ENCODE measurements at regions not wholly inside any gene's neighbourhood (a gene's known extent, or its start where the extent isn't known, plus 50 kb on each side); places are given as distances from the start of the nearest gene placed in this dataset.

DNA sequence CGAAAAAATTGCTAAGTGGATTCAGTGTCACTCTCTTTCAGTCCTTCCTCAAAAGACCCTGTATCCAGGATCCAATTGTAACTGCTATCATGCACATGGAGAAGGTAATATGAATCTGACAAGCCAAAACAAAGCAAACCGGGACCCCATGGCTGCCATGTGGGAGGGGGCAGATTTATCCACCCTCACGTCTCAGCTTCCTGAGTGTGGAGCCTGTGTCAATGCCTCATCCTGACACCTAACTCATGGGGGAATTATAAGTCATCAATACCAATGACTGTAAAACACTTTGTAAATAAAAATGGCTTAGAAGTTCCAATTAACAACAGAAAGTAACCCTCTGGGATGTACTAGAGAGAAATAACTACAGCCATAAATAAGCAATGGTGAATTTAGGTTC lies 174.1 kb upstream of the MCHR2 start:
- DNase-seq, result no peak
- Histone ChIP-seq H3K4me3 (ENCODE audit: insufficient read depth, low read depth, low read length) (no peak overlapping the region), H3K27me3 (ENCODE audit: control insufficient read depth, insufficient read depth, low read length) (no peaks in the 10 kb centered on the region), H3K36me3 (replicated peaks; ENCODE audit: control insufficient read depth, insufficient read depth, low read length) (no peaks in the 10 kb centered on the region)

DNA sequence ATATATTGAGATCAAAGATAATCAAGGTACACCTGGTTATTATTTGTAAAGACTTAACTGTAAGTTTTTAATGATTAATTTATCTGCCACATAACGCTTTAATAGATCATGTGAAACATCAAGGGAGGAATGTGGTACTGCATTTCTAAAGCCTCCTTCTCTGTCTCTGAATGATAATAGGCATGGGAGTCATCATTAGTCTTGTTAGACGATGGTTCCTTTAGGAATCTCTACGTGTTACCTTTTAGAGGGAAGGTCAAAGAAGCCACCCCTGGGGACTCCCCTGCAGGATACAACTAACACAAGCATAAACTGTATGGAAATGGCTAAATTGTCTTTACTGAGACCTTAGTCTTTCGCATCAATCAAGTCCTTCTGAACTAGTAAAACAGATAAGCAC lies 173.6 kb upstream of the MCHR2 start:
- no peaks in the 10 kb centered on the region for H3K36me3 ChIP-seq (replicated peaks; ENCODE audit: control insufficient read depth, insufficient read depth, low read length)
- H3K4me3 ChIP-seq (ENCODE audit: insufficient read depth, low read depth, low read length), result no peak overlapping the region
- no peaks in the 10 kb centered on the region for H3K27me3 ChIP-seq (ENCODE audit: control insufficient read depth, insufficient read depth, low read length)
- peak; percentile 48 for DNase-seq

- no peaks in the 10 kb centered on the region for H3K36me3 ChIP-seq (replicated peaks; ENCODE audit: control insufficient read depth, insufficient read depth, low read length)
- no peak overlapping the region for H3K4me3 ChIP-seq (ENCODE audit: insufficient read depth, low read depth, low read length)
- H3K27me3 ChIP-seq (ENCODE audit: control insufficient read depth, insufficient read depth, low read length), result no peaks in the 10 kb centered on the region
- DNase-seq, result no peak
Measured at GRCh38 chr6:100166956-100167355, 172.9 kb upstream of the MCHR2 start.

- no peaks in the 10 kb centered on the region; the same call in 1 of the 2 replicates for H3K27me3 ChIP-seq (ENCODE audit: control insufficient read depth, insufficient read depth, low read length)
- no peak overlapping the region for H3K4me3 ChIP-seq (ENCODE audit: insufficient read depth, low read depth, low read length)
- no peak for DNase-seq
- no peaks in the 10 kb centered on the region for H3K36me3 ChIP-seq (replicated peaks; ENCODE audit: control insufficient read depth, insufficient read depth, low read length)
Measured at GRCh38 chr6:100165442-100165841, 171.4 kb upstream of the MCHR2 start.

GRCh38 chr6:100163035-100163434 lies 169.0 kb upstream of the MCHR2 start:
- Histone ChIP-seq H3K4me3 (ENCODE audit: insufficient read depth, low read depth, low read length) (no peak overlapping the region), H3K36me3 (replicated peaks; ENCODE audit: control insufficient read depth, insufficient read depth, low read length) (no peaks in the 10 kb centered on the region), H3K27me3 (ENCODE audit: control insufficient read depth, insufficient read depth, low read length) (no peaks in the 10 kb centered on the region; the same call in 1 of the 2 replicates)
- DNase-seq, result peak; percentile 49

- H3K4me3 ChIP-seq (ENCODE audit: insufficient read depth, low read depth, low read length), result no peak overlapping the region
- no peak for DNase-seq
- no peaks in the 10 kb centered on the region; the same call in 1 of the 2 replicates for H3K27me3 ChIP-seq (ENCODE audit: control insufficient read depth, insufficient read depth, low read length)
- H3K36me3 ChIP-seq (replicated peaks; ENCODE audit: control insufficient read depth, insufficient read depth, low read length), result no peaks in the 10 kb centered on the region
Measured at GRCh38 chr6:100161782-100162365, 167.9 kb upstream of the MCHR2 start.

DNA sequence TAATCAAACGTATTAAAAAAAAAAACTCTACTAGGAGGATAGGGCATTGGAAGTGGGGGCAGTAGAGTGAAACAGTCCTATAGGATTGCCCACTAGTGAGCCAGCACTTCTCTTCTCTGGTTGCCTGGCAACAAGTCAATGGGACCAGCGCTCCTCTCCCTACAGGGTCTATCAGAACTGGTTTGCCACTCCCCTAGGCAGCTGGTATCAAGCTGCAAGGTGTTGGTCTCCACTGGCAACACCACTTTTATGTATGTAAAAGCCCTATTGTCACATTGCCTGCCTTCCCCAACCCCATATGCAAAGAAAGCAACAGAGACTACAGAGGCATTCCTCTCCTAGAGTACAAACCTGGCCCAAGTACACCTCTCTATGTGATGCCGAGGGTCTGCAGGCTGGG lies 166.9 kb upstream of the MCHR2 start:
- Histone ChIP-seq H3K36me3 (replicated peaks; ENCODE audit: control insufficient read depth, insufficient read depth, low read length) (no peaks in the 10 kb centered on the region), H3K4me3 (ENCODE audit: insufficient read depth, low read depth, low read length) (no peak overlapping the region), H3K27me3 (ENCODE audit: control insufficient read depth, insufficient read depth, low read length) (no peaks in the 10 kb centered on the region; the same call in 1 of the 2 replicates)
- peak; percentile 50 for DNase-seq

DNA sequence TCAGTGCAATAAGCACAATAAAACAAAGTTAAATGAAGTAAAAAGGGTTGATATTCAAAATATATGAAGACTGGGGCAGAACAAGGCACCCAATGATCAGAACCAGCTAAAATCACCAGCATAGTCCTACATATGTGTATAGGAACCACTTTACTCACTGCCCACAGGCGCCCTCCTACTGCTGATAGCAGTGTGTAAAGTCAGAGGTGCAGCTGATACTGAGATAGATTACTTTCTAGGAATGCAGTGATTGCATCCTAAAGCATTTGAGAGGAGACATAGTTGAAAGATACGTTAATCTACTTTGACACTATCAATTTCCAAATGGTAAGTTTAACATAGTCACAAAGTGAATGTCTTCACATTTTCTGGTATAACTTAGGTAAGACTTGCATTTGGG lies 161.1 kb upstream of the MCHR2 start:
- no peak for DNase-seq
- Histone ChIP-seq H3K36me3 (replicated peaks; ENCODE audit: control insufficient read depth, insufficient read depth, low read length) (no peaks in the 10 kb centered on the region), H3K27me3 (ENCODE audit: control insufficient read depth, insufficient read depth, low read length) (no peaks in the 10 kb centered on the region), H3K4me3 (ENCODE audit: insufficient read depth, low read depth, low read length) (no peak overlapping the region)

DNA sequence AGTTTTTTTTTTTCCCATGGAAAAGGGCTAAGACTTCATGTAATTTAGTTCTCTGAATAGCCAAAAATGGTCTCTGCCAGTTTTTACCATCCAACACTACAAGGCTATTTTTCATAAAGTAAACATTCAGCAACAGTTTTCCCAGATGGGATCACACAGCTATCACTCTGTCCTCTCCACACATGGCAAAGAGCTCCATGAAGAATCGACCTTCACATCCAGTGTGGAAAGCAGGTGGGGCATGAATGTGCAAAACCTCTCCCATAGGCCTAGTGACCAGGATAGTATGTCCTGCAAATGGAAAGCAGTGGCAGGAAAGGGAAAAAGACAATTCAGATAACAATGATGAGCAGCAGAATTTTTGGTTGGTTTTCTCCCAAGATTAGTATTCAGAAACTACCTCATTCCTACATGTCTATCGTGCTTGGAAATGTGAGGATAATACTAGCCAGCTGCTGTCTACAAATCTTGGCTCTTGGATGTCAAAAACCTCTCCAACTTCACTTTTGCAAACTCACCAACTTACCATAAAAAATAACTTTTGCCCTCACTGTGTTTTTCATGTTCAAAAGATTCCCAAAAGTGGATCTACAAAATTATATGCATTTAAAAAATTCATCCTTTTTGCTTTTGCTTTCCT lies 159.7 kb upstream of the MCHR2 start:
- H3K27me3 ChIP-seq (ENCODE audit: control insufficient read depth, insufficient read depth, low read length), result no peaks in the 10 kb centered on the region
- DNase-seq, result no peak
- no peaks in the 10 kb centered on the region for H3K36me3 ChIP-seq (replicated peaks; ENCODE audit: control insufficient read depth, insufficient read depth, low read length)
- H3K4me3 ChIP-seq (ENCODE audit: insufficient read depth, low read depth, low read length), result no peak overlapping the region

DNA sequence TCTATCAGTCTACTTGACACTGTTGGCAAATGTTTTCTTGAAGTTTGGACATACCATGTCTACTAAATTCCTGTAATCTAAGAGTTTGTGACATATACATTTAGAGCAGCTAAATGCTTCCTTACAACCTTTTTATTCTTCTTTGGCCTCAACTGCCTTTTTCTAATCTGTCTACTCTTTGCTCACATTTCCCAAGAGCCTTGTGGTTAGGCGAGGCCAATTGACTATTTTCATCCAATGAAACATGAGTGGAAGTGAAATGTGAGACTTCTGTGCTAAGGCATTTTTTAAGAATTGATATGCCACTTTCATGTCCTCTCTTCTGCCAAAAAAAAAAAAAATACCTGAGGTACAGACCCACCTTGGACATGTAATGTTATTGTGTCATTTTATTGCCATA lies 158.2 kb upstream of the MCHR2 start:
- Histone ChIP-seq H3K4me3 (ENCODE audit: insufficient read depth, low read depth, low read length) (no peak overlapping the region), H3K27me3 (ENCODE audit: control insufficient read depth, insufficient read depth, low read length) (no peaks in the 10 kb centered on the region), H3K36me3 (replicated peaks; ENCODE audit: control insufficient read depth, insufficient read depth, low read length) (no peaks in the 10 kb centered on the region)
- DNase-seq, result no peak

GRCh38 chr6:100144991-100145390 lies 151.0 kb upstream of the MCHR2 start:
- H3K27me3 ChIP-seq (ENCODE audit: control insufficient read depth, insufficient read depth, low read length), result no peaks in the 10 kb centered on the region
- DNase-seq, result no peak
- no peak overlapping the region for H3K4me3 ChIP-seq (ENCODE audit: insufficient read depth, low read depth, low read length)
- no peaks in the 10 kb centered on the region for H3K36me3 ChIP-seq (replicated peaks; ENCODE audit: control insufficient read depth, insufficient read depth, low read length)

GRCh38 chr6:100138346-100139022 lies 144.5 kb upstream of the MCHR2 start:
- Histone ChIP-seq H3K27me3 (ENCODE audit: control insufficient read depth, insufficient read depth, low read length) (no peaks in the 10 kb centered on the region), H3K36me3 (replicated peaks; ENCODE audit: control insufficient read depth, insufficient read depth, low read length) (no peaks in the 10 kb centered on the region), H3K4me3 (ENCODE audit: insufficient read depth, low read depth, low read length) (no peak overlapping the region)
- DNase-seq, result no peak

DNA sequence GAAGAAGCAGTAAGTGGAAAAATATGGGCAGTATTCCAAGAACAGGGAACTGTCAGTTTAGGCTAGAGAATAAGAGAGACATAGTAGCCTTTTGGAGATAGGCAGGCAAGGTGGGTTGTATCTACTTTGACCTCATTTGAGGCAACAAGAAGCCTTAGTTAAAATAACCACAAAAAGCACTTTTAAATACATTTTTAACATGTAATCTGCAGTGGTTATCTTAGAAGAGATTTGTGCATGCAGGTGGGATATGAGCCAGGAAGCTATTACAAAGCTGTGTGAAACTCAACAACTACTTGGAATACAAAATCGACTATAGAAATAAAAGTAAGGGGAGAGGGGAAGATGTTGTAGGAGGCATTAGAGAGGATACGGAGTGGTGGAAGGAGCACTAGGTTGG lies 143.7 kb upstream of the MCHR2 start:
- H3K36me3 ChIP-seq (replicated peaks; ENCODE audit: control insufficient read depth, insufficient read depth, low read length), result no peaks in the 10 kb centered on the region
- no peak for DNase-seq
- no peaks in the 10 kb centered on the region for H3K27me3 ChIP-seq (ENCODE audit: control insufficient read depth, insufficient read depth, low read length)
- H3K4me3 ChIP-seq (ENCODE audit: insufficient read depth, low read depth, low read length), result no peak overlapping the region

DNA sequence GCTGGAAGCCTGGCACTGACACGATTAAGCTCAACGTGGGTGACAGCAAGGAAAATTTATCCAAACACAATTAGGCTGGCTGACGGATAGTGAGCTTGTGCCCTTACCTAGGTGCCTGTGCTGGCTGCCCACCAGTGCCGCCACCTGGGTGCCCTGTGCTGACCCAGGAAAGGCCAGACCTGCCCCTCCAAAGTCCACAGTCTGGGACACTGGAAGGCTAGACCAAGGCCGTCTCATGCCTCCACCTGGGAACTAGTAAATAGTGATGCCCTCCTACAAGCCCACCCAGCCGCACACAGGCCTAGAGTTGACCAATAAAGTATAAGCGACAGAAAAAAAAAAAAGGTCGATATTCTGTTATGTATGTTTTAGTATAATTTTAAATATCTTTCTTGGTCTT lies 142.6 kb upstream of the MCHR2 start:
- H3K36me3 ChIP-seq (replicated peaks; ENCODE audit: control insufficient read depth, insufficient read depth, low read length), result no peaks in the 10 kb centered on the region
- no peak overlapping the region for H3K4me3 ChIP-seq (ENCODE audit: insufficient read depth, low read depth, low read length)
- no peak for DNase-seq
- H3K27me3 ChIP-seq (ENCODE audit: control insufficient read depth, insufficient read depth, low read length), result no peaks in the 10 kb centered on the region

GRCh38 chr6:100135977-100136376 lies 142.0 kb upstream of the MCHR2 start:
- Histone ChIP-seq H3K4me3 (ENCODE audit: insufficient read depth, low read depth, low read length) (no peak overlapping the region), H3K36me3 (replicated peaks; ENCODE audit: control insufficient read depth, insufficient read depth, low read length) (no peaks in the 10 kb centered on the region), H3K27me3 (ENCODE audit: control insufficient read depth, insufficient read depth, low read length) (no peaks in the 10 kb centered on the region)
- no peak for DNase-seq
